H9 (cell line): ENCODE measurements at regions not wholly inside any gene's neighbourhood (a gene's known extent, or its start where the extent isn't known, plus 50 kb on each side); places are given as distances from the start of the nearest gene placed in this dataset.

ENCODE experiments used
- DNase-seq: peaks from one replicate; pipeline ENCODE4 v3.0.0-alpha.2; 2017
- H2AFZ ChIP-seq: one replicate; pipeline ENCODE4 v1.6.1; 2013; ENCODE audit warnings: mild to moderate bottlenecking, low read length, control low read depth, moderate library complexity
- H2AK5ac ChIP-seq: 2 replicates; pipeline ENCODE4 v1.6.1; 2013; ENCODE audit warnings: low read length, control low read depth, mixed read lengths; ENCODE audit not compliant: insufficient read length
- H2BK120ac ChIP-seq: one replicate; pipeline ENCODE4 v1.6.1; 2013; ENCODE audit warnings: low read depth, mild to moderate bottlenecking, low read length, control low read depth, inconsistent platforms; ENCODE audit not compliant: poor library complexity, severe bottlenecking
- H2BK12ac ChIP-seq: 2 replicates; pipeline ENCODE4 v1.6.1; 2013; ENCODE audit warnings: low read length, control low read depth, mixed read lengths, low read depth; ENCODE audit not compliant: insufficient read length
- H2BK15ac ChIP-seq: 2 replicates; pipeline ENCODE4 v1.6.1; 2013; ENCODE audit warnings: low read depth, low read length, control low read depth
- H2BK20ac ChIP-seq: one replicate; pipeline ENCODE4 v1.6.1; 2013; ENCODE audit warnings: low read depth, mild to moderate bottlenecking, low read length, control low read depth, inconsistent platforms; ENCODE audit not compliant: poor library complexity, severe bottlenecking
- H2BK5ac ChIP-seq: 2 replicates; pipeline ENCODE4 v1.6.1; 2013; ENCODE audit warnings: low read length, control low read depth, mixed read lengths; ENCODE audit not compliant: insufficient read length
- H3K14ac ChIP-seq: 2 replicates; pipeline ENCODE4 v1.6.1; 2013; ENCODE audit warnings: low read length, control low read depth; ENCODE audit not compliant: insufficient read depth
- H3K18ac ChIP-seq: 2 replicates; pipeline ENCODE4 v1.6.1; 2013; ENCODE audit warnings: low read depth, mild to moderate bottlenecking, mixed read lengths, low read length, control low read depth; ENCODE audit not compliant: insufficient read length
- H3K23ac ChIP-seq: 2 replicates; pipeline ENCODE4 v1.6.1; 2013; ENCODE audit warnings: low read length, control low read depth, mixed read lengths, low read depth; ENCODE audit not compliant: insufficient read length
- H3K23me2 ChIP-seq: 2 replicates; pipeline ENCODE4 v1.6.1; 2013; ENCODE audit warnings: low read depth, mild to moderate bottlenecking, mixed read lengths, low read length, control low read depth; ENCODE audit not compliant: insufficient read length, poor library complexity, severe bottlenecking
- H3K27ac ChIP-seq: 2 replicates; pipeline ENCODE4 v1.5.1; 2013; ENCODE audit warnings: low read length, control low read depth, mixed read lengths, low read depth; ENCODE audit not compliant: insufficient read length
- H3K27me3 ChIP-seq: 2 replicates; pipeline ENCODE4 v1.6.1; 2013; ENCODE audit warnings: low read length, control low read depth, inconsistent platforms; ENCODE audit not compliant: insufficient read depth
- H3K4ac ChIP-seq: 2 replicates; pipeline ENCODE4 v1.6.1; 2013; ENCODE audit warnings: low read depth, mild to moderate bottlenecking, control low read depth, inconsistent platforms, low read length, moderate library complexity
- H3K4me1 ChIP-seq: 2 replicates; pipeline ENCODE4 v1.6.1; 2013; ENCODE audit warnings: low read length, control low read depth, inconsistent platforms; ENCODE audit not compliant: insufficient read depth
- H3K4me2 ChIP-seq: 2 replicates; pipeline ENCODE4 v1.6.1; 2013; ENCODE audit warnings: low read length, control low read depth, mixed read lengths; ENCODE audit not compliant: insufficient read length, insufficient read depth
- H3K56ac ChIP-seq: 2 replicates; pipeline ENCODE4 v1.6.1; 2013; ENCODE audit warnings: low read depth, mild to moderate bottlenecking, mixed read lengths, low read length, control low read depth; ENCODE audit not compliant: insufficient read length
- H3K79me1 ChIP-seq: 2 replicates; pipeline ENCODE4 v1.6.1; 2013; ENCODE audit warnings: low read depth, mild to moderate bottlenecking, moderate library complexity, low read length, control low read depth, inconsistent platforms; ENCODE audit not compliant: insufficient read depth, poor library complexity, severe bottlenecking
- H3K79me2 ChIP-seq: 2 replicates; pipeline ENCODE4 v1.6.1; 2013; ENCODE audit warnings: low read length, control low read depth, inconsistent platforms; ENCODE audit not compliant: insufficient read depth
- H3K9ac ChIP-seq: 2 replicates; pipeline ENCODE4 v1.6.1; 2013; ENCODE audit warnings: low read length, control low read depth, mixed read lengths; ENCODE audit not compliant: insufficient read length; ENCODE audit errors: extremely low read depth
- H3K9me3 ChIP-seq: one replicate; pipeline ENCODE4 v1.6.1; 2013; ENCODE audit warnings: low read depth, low read length, inconsistent platforms; ENCODE audit not compliant: control insufficient read depth
- H3T11ph ChIP-seq: one replicate; pipeline ENCODE4 v1.6.1; 2013; ENCODE audit warnings: mild to moderate bottlenecking, low read length, control low read depth, inconsistent platforms
- H4K20me1 ChIP-seq: one replicate; pipeline ENCODE4 v1.6.1; 2013; ENCODE audit not compliant: control insufficient read depth, insufficient read length, insufficient read depth
- H4K5ac ChIP-seq: 2 replicates; pipeline ENCODE4 v1.6.1; 2013; ENCODE audit warnings: low read depth, mild to moderate bottlenecking, mixed read lengths, low read length, control low read depth; ENCODE audit not compliant: insufficient read length
- H4K8ac ChIP-seq: replicated peaks from 2 replicates; pipeline ENCODE4 v1.6.1; 2013; ENCODE audit warnings: low read length, control low read depth, mixed read lengths, low read depth; ENCODE audit not compliant: insufficient read length
- H4K91ac ChIP-seq: 2 replicates; pipeline ENCODE4 v1.6.1; 2013; ENCODE audit warnings: low read depth, mild to moderate bottlenecking, moderate library complexity, mixed read lengths, low read length, control low read depth; ENCODE audit not compliant: insufficient read length
- H3K27ac Mint-ChIP-seq, 3 experiments: 2 replicates in 2 of 3; 3 replicates in 1 of 3; pipeline ENCODE4 v1.8.0; 2020 to 2021; ENCODE audit warnings: mixed read lengths in 3 of 3, mild to moderate bottlenecking in 1 of 3, moderate library complexity in 1 of 3
- H3K27me3 Mint-ChIP-seq: 2 replicates; pipeline ENCODE4 v1.8.0; 2021; ENCODE audit warnings: low read depth, mild to moderate bottlenecking, moderate library complexity, mixed read lengths
- H3K36me3 Mint-ChIP-seq, 3 experiments: 2 replicates in 2 of 3; 3 replicates in 1 of 3; pipeline ENCODE4 v1.8.0; 2020 to 2021; ENCODE audit warnings: low read depth in 3 of 3, mixed read lengths in 3 of 3; ENCODE audit not compliant: insufficient read depth in 1 of 3
- H3K4me1 Mint-ChIP-seq, 2 experiments: 2 replicates each; pipeline ENCODE4 v1.8.0; 2020; ENCODE audit warnings: mixed read lengths in 2 of 2
- H3K4me3 Mint-ChIP-seq, 2 experiments: 2 replicates in 1 of 2; 3 replicates in 1 of 2; pipeline ENCODE4 v1.8.0; 2020 to 2021; ENCODE audit warnings: mild to moderate bottlenecking in 2 of 2, mixed read lengths in 2 of 2, moderate library complexity in 1 of 2
- H3K9me3 Mint-ChIP-seq, 2 experiments: 2 replicates in 1 of 2; 3 replicates in 1 of 2; pipeline ENCODE4 v1.8.0; 2020; ENCODE audit warnings: mild to moderate bottlenecking in 2 of 2, mixed read lengths in 2 of 2, moderate library complexity in 1 of 2
- WGBS: extraction: QIAGEN DNeasy Blood & Tissue Kit; methylation state at CpG from one replicate; pipeline ENCODE4 v1.1.7; 2013; ENCODE audit warnings: missing lambda C conversion rate, low lambda C conversion rate, mixed read lengths; ENCODE audit not compliant: insufficient read length; ENCODE audit errors: extremely low coverage; 5-methylcytosine and 5-hydroxymethylcytosine counted together
- TF ChIP-seq, protein P1 (sequence below): fragments of 200-600 bp; sonication (generic); conservative IDR thresholded peaks from 3 replicates; pipeline ENCODE4 v1.8.0; 2021; ENCODE audit warnings: antibody characterized with exemption, mild to moderate bottlenecking

DNA sequence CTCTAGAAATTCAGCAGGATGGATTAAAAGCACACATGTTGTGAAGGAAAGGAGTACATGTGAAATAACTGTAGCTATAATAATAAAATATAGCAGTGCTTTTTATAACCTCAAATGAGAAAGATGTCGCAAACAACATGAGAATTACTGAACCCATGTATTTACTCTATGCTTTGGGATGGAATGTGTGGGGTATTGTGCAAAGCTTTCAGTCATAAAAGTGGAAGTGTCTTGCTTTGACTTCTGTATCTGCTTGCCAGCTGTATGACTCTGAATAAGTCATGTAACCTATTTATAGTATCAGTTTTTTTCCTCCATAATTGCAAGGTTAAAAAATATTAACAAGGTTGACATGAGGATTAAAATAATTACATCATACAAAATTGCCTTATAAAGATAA lies 519.3 kb upstream of the CADM2 start:
- no peaks in the 10 kb centered on the region for H3K79me2 ChIP-seq
- H2BK12ac ChIP-seq: no peak overlapping the region
- H3K27me3 ChIP-seq: no peaks in the 10 kb centered on the region
- no peak overlapping the region for H2BK15ac ChIP-seq
- Mint-ChIP-seq H3K27ac (no peak overlapping the region), H3K27me3 (no peaks in the 10 kb centered on the region), H3K36me3 (no peaks in the 10 kb centered on the region), H3K4me1 (peaks cover 0 to 8% of the 10 kb centered on the region in 2 experiments; a peak in 2 of 4 replicates), H3K9me3 (no peaks in the 10 kb centered on the region), H3K4me3 (no peak overlapping the region)
- no peak overlapping the region for H3K4me2 ChIP-seq
- H4K5ac ChIP-seq: no peak overlapping the region
- no peaks in the 10 kb centered on the region for H3K9me3 ChIP-seq
- no peak overlapping the region for H2BK120ac ChIP-seq
- no peak overlapping the region for H2AK5ac ChIP-seq
- no peak overlapping the region for H2BK5ac ChIP-seq
- TF ChIP-seq, protein P1, sequence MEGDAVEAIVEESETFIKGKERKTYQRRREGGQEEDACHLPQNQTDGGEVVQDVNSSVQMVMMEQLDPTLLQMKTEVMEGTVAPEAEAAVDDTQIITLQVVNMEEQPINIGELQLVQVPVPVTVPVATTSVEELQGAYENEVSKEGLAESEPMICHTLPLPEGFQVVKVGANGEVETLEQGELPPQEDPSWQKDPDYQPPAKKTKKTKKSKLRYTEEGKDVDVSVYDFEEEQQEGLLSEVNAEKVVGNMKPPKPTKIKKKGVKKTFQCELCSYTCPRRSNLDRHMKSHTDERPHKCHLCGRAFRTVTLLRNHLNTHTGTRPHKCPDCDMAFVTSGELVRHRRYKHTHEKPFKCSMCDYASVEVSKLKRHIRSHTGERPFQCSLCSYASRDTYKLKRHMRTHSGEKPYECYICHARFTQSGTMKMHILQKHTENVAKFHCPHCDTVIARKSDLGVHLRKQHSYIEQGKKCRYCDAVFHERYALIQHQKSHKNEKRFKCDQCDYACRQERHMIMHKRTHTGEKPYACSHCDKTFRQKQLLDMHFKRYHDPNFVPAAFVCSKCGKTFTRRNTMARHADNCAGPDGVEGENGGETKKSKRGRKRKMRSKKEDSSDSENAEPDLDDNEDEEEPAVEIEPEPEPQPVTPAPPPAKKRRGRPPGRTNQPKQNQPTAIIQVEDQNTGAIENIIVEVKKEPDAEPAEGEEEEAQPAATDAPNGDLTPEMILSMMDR: no peak
- H3K27ac ChIP-seq: no peak overlapping the region
- no peak overlapping the region for H3K18ac ChIP-seq
- H3K79me1 ChIP-seq: no peaks in the 10 kb centered on the region
- H3K4me1 ChIP-seq: no peaks in the 10 kb centered on the region
- no peak overlapping the region for H3K9ac ChIP-seq
- H3K56ac ChIP-seq: no peak overlapping the region
- H2AFZ ChIP-seq: no peak overlapping the region
- no peak overlapping the region for H4K8ac ChIP-seq
- H4K91ac ChIP-seq: no peak overlapping the region
- no CpG with 5 or more reads among the region's 1 CpG for WGBS
- DNase-seq: no peak
- H3K23me2 ChIP-seq: no peaks in the 10 kb centered on the region
- no peak overlapping the region for H3T11ph ChIP-seq
- H2BK20ac ChIP-seq: no peak overlapping the region
- H3K14ac ChIP-seq: no peak overlapping the region
- no peak overlapping the region for H3K4ac ChIP-seq
- no peaks in the 10 kb centered on the region for H4K20me1 ChIP-seq
- no peak overlapping the region for H3K23ac ChIP-seq
